Activated T-helper 1 cell treated with anti-CD3 and anti-CD28 coated beads, Interleukin-12 subunit alpha, Interleukin-12 subunit beta, Interleukin-2, Interleukin-4 antibody, amounts not matched to agents 30 ng/mL and 10 ng/mL and 1 ng/mL, durations not matched to agents 14 hours and 24 hours and 36 hours (primary cell): ENCODE measurements at regions not wholly inside any gene's neighbourhood (a gene's known extent, or its start where the extent isn't known, plus 50 kb on each side); places are given as distances from the start of the nearest gene placed in this dataset.

Experiments
- DNase-seq: peaks from one replicate; pipeline ENCODE4 v3.0.0; 2021; ENCODE audit warnings: low spot score
- H3K27ac Mint-ChIP-seq: one replicate; pipeline ENCODE4 v1.8.0; 2021; ENCODE audit warnings: mild to moderate bottlenecking, mixed read lengths
- H3K27me3 Mint-ChIP-seq: one replicate; pipeline ENCODE4 v1.8.0; 2022; ENCODE audit warnings: mild to moderate bottlenecking, moderate library complexity, mixed read lengths; ENCODE audit not compliant: insufficient read depth
- H3K36me3 Mint-ChIP-seq: one replicate; pipeline ENCODE4 v1.8.0; 2021; ENCODE audit warnings: low read depth, mixed read lengths
- H3K4me1 Mint-ChIP-seq: one replicate; pipeline ENCODE4 v1.8.0; 2021; ENCODE audit warnings: low read depth, mixed read lengths
- H3K4me3 Mint-ChIP-seq: one replicate; pipeline ENCODE4 v1.8.0; 2021; ENCODE audit warnings: mild to moderate bottlenecking, moderate library complexity, mixed read lengths
- H3K9me3 Mint-ChIP-seq: one replicate; pipeline ENCODE4 v1.8.0; 2021; ENCODE audit warnings: mixed read lengths
- intact Hi-C: fragments of 100-400 bp; cut with micrococcal nuclease; formaldehyde crosslinking; loops from one replicate; pipeline ENCODE4 v1.15.1; 2024

GRCh38 chr3:124519591-124520194 is 210.6 kb upstream of the UMPS start:
- no peaks in the 10 kb centered on the region for H3K9me3 Mint-ChIP-seq
- peaks cover 11% of the 10 kb centered on the region for H3K27me3 Mint-ChIP-seq
- no peak for DNase-seq
- no peaks in the 10 kb centered on the region for H3K36me3 Mint-ChIP-seq
- no peak overlapping the region for H3K27ac Mint-ChIP-seq
- no peaks in the 10 kb centered on the region for H3K4me1 Mint-ChIP-seq
- intact Hi-C loops: no loop called here
- no peak overlapping the region for H3K4me3 Mint-ChIP-seq

DNA sequence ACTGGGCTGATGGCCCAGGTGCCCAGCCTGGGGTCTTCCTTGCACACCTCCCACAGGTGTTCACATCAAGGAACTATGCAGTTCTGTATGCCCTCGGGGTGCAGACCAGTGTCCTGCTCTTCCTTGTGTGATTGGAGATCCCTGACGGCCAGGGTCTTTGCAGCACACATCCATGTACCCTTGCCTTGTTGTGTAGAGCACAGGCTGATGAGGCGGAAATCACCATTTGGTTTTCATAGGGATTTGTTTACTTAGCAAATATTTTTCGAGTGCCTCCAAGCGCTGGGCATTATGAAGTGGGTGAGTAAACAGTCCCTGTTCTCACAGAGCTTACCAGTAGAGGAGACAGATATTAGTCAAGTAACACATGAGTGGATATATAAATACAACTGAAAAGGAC is 209.3 kb upstream of the UMPS start:
- no peaks in the 10 kb centered on the region for H3K36me3 Mint-ChIP-seq
- DNase-seq: no peak
- no peaks in the 10 kb centered on the region for H3K9me3 Mint-ChIP-seq
- intact Hi-C loops: no loop called here
- no peak overlapping the region for H3K4me3 Mint-ChIP-seq
- H3K27ac Mint-ChIP-seq: no peak overlapping the region
- no peaks in the 10 kb centered on the region for H3K4me1 Mint-ChIP-seq
- peaks cover 13% of the 10 kb centered on the region for H3K27me3 Mint-ChIP-seq

DNA sequence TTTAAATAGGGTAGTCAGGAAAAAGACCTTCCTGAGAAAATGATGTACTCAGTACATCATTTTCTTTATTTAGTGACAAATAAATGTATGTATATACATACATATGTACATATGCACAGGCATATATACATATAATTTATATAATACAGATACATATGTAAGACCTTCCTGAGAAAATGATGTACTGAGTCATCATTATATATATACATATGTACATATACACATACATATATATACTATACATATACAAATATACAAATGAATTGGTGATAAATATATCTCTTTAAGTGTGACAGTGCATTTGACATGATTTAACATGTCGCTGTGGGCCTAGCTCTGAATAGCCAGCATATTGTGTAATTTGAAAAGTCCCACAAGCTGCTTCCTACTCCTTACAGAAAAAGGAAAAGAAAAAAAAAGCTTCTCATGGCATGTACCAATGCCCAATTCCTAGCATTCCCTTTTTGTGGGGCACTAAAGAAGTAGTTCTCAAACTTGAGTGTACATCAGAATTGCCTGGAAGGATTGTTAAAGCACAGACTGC is 208.1 kb upstream of the UMPS start:
- H3K36me3 Mint-ChIP-seq: no peaks in the 10 kb centered on the region
- no peak overlapping the region for H3K4me3 Mint-ChIP-seq
- no peaks in the 10 kb centered on the region for H3K4me1 Mint-ChIP-seq
- peaks cover 13% of the 10 kb centered on the region for H3K27me3 Mint-ChIP-seq
- intact Hi-C loops: no loop called here
- no peak overlapping the region for H3K27ac Mint-ChIP-seq
- peaks cover 3% of the 10 kb centered on the region for H3K9me3 Mint-ChIP-seq
- DNase-seq: no peak

GRCh38 chr3:124526601-124527000 is 203.7 kb upstream of the UMPS start:
- Mint-ChIP-seq H3K4me3 (no peak overlapping the region), H3K27ac (no peak overlapping the region), H3K27me3 (peaks cover 6% of the 10 kb centered on the region), H3K4me1 (no peaks in the 10 kb centered on the region), H3K36me3 (no peaks in the 10 kb centered on the region), H3K9me3 (peaks cover 3% of the 10 kb centered on the region)
- intact Hi-C loops: no loop called here
- DNase-seq: no peak

- no peak overlapping the region for H3K4me3 Mint-ChIP-seq
Measured at GRCh38 chr3:124529826-124530571, 200.3 kb upstream of the UMPS start.

DNA sequence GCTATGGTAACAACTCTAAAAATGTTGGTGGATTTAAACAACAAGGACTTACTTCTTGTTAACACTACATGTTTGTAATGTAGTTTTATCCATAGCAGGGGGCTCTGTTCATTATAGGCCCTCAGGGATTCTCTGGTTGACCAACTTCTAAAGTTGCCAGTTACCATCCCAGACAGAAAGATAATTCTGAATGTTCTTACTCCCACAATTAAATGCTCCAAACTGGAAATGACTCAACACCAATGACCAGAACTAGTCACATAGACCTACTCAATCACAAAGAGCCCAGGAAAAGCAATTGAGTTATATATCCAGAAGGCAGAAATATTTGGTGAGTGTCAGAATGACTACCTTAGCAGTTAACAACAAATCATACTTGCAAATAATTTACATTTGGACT is 199.3 kb upstream of the UMPS start:
- intact Hi-C loops: no loop called here
- Mint-ChIP-seq H3K36me3 (no peaks in the 10 kb centered on the region), H3K27me3 (peaks cover 16% of the 10 kb centered on the region), H3K4me1 (no peaks in the 10 kb centered on the region), H3K27ac (no peak overlapping the region), H3K9me3 (peaks cover 3% of the 10 kb centered on the region), H3K4me3 (no peak overlapping the region)
- DNase-seq: no peak

More at GRCh38 chr3:124529826-124530571, 200.3 kb upstream of the UMPS start:
- Mint-ChIP-seq H3K4me1 (no peaks in the 10 kb centered on the region), H3K27me3 (peaks cover 12% of the 10 kb centered on the region), H3K27ac (no peak overlapping the region), H3K36me3 (no peaks in the 10 kb centered on the region), H3K9me3 (peaks cover 3% of the 10 kb centered on the region)
- intact Hi-C loops: no loop called here
- DNase-seq: no peak

DNA sequence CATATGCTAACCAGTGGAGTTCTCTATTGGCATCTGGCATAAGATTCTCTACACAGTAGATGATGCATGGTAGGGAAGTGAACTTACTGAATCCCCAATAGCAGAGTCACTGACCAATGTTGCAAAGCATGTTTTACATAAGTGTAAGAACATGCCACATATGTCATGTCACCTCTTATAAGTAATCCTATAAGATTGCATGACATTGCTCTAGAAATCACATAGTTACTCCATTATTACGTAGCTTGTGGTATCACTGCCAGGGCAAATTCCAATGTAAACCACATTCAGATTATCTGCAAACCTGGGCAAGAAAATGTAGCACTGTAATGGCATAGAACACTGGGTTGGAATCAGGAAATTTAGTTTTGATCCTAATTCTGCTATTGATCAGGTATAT is 198.2 kb upstream of the UMPS start:
- intact Hi-C loops: no loop called here
- H3K9me3 Mint-ChIP-seq: no peaks in the 10 kb centered on the region
- H3K36me3 Mint-ChIP-seq: no peaks in the 10 kb centered on the region
- H3K4me3 Mint-ChIP-seq: no peak overlapping the region
- no peak overlapping the region for H3K27ac Mint-ChIP-seq
- DNase-seq: no peak
- H3K4me1 Mint-ChIP-seq: no peaks in the 10 kb centered on the region
- H3K27me3 Mint-ChIP-seq: peaks cover 16% of the 10 kb centered on the region

- Mint-ChIP-seq H3K9me3 (no peaks in the 10 kb centered on the region), H3K4me3 (no peak overlapping the region), H3K4me1 (no peaks in the 10 kb centered on the region), H3K27me3 (peaks cover 18% of the 10 kb centered on the region), H3K36me3 (no peaks in the 10 kb centered on the region), H3K27ac (no peak overlapping the region)
- intact Hi-C loops: no loop called here
- no peak for DNase-seq
Measured at GRCh38 chr3:124535306-124535705, 194.9 kb upstream of the UMPS start.

- Mint-ChIP-seq H3K4me3 (no peak overlapping the region), H3K36me3 (no peaks in the 10 kb centered on the region), H3K4me1 (no peaks in the 10 kb centered on the region), H3K27me3 (peaks cover 5% of the 10 kb centered on the region), H3K27ac (no peak overlapping the region), H3K9me3 (no peaks in the 10 kb centered on the region)
- intact Hi-C loops: no loop called here
- DNase-seq: no peak
Measured at GRCh38 chr3:124540550-124541211, 189.6 kb upstream of the UMPS start.

- H3K4me3 Mint-ChIP-seq: no peak overlapping the region
- no peaks in the 10 kb centered on the region for H3K4me1 Mint-ChIP-seq
- no peaks in the 10 kb centered on the region for H3K9me3 Mint-ChIP-seq
- no peak overlapping the region for H3K27ac Mint-ChIP-seq
- DNase-seq: no peak
- intact Hi-C loops: no loop called here
- H3K36me3 Mint-ChIP-seq: no peaks in the 10 kb centered on the region
- peaks cover 6% of the 10 kb centered on the region for H3K27me3 Mint-ChIP-seq
Measured at GRCh38 chr3:124542214-124542869, 187.9 kb upstream of the UMPS start.

- H3K4me3 Mint-ChIP-seq: no peak overlapping the region
- no peaks in the 10 kb centered on the region for H3K4me1 Mint-ChIP-seq
- H3K9me3 Mint-ChIP-seq: no peaks in the 10 kb centered on the region
- H3K27me3 Mint-ChIP-seq: peaks cover 17% of the 10 kb centered on the region
- no peaks in the 10 kb centered on the region for H3K36me3 Mint-ChIP-seq
- intact Hi-C loops: no loop called here
- H3K27ac Mint-ChIP-seq: no peak overlapping the region
- DNase-seq: no peak
Measured at GRCh38 chr3:124545891-124546290, 184.4 kb upstream of the UMPS start.

DNA sequence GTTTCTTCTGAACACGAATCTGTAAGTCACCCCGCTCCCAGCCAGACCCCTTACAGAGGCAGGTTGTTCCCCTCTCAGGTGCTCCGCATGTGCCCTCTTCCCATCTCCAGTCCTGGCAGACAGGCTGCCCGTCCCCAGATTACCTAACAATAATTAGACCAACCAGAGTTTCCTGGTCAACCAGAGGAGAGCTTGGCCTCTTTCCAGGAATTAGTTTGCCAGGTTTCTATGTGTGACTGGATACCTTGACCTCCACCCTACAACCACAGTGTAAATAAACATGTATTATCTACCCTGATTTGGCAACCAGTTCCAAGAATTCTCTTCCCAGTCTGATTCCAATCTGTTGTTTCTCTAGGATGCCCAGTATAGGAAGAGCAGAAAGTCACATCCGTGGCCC is 178.0 kb upstream of the UMPS start:
- H3K4me3 Mint-ChIP-seq: no peak overlapping the region
- H3K4me1 Mint-ChIP-seq: peaks cover 9% of the 10 kb centered on the region
- no peak overlapping the region for H3K27ac Mint-ChIP-seq
- intact Hi-C loops: no loop called here
- DNase-seq: no peak
- no peaks in the 10 kb centered on the region for H3K9me3 Mint-ChIP-seq
- H3K36me3 Mint-ChIP-seq: no peaks in the 10 kb centered on the region
- H3K27me3 Mint-ChIP-seq: peaks cover 43% of the 10 kb centered on the region

DNA sequence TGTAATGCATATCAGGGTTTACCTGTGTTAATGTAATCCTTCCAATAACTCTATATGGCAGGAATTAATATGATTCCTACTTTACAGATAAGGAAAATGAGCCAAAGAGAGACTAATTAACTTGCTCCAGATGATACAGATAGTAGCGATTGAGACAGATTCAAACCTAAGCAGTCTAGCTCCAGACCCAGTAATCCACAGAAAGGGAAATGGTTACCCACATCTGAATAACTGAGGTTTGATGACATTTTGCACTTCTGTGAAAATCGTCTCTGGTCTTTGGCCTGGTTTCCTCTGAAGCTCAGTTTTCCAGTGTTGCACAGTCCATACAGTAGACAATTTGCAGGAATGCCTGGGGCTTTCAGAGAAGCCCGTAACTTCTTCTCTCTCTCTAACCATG is 177.1 kb upstream of the UMPS start:
- H3K4me1 Mint-ChIP-seq: peaks cover 9% of the 10 kb centered on the region
- peaks cover 49% of the 10 kb centered on the region for H3K27me3 Mint-ChIP-seq
- H3K36me3 Mint-ChIP-seq: no peaks in the 10 kb centered on the region

More for the DNA sequence above, 177.1 kb upstream of the UMPS start:
- Mint-ChIP-seq H3K27ac (no peak overlapping the region), H3K4me3 (no peak overlapping the region), H3K9me3 (no peaks in the 10 kb centered on the region)
- no peak for DNase-seq
- intact Hi-C loops: no loop called here
